ENCODE measurements at regions not wholly inside any gene's neighbourhood (a gene's known extent, or its start where the extent isn't known, plus 50 kb on each side); places are given as distances from the start of the nearest gene placed in this dataset.

GRCh38 chrX:129040124-129040523, 483.2 kb downstream of the SMARCA1 start:
- no peak overlapping the region for H2AK5ac ChIP-seq (ENCODE audit: low read depth, low read length)
- H3K27ac ChIP-seq (replicated peaks; ENCODE audit: low read length) = no peak overlapping the region
- peaks cover 0 to 2% of the 10 kb centered on the region in 2 donors for H3K4me1 ChIP-seq (ENCODE audit: control insufficient read depth in 2 of 2, insufficient read depth in 1 of 2, low read depth in 1 of 2, low read length in 2 of 2)
- no peak overlapping the region for H3K4ac ChIP-seq (ENCODE audit: low read length)
- H2BK12ac ChIP-seq (ENCODE audit: low read length) = no peak overlapping the region
- H3K9me3 ChIP-seq (replicated peaks in 1 of 2; ENCODE audit: control insufficient read depth in 2 of 2, insufficient read depth in 1 of 2, low read depth in 1 of 2, low read length in 2 of 2) = peaks cover 0 to 3% of the 10 kb centered on the region in 2 donors
- no peak for DNase-seq (ENCODE audit: low spot score)
- H4K91ac ChIP-seq (ENCODE audit: low read depth, low read length, poor library complexity) = no peak overlapping the region
- no peak overlapping the region for H4K8ac ChIP-seq (ENCODE audit: low read depth, low read length)
- no peak overlapping the region for H3K14ac ChIP-seq (ENCODE audit: low read length)
- H3K9ac ChIP-seq (ENCODE audit: low read depth, low read length, poor library complexity) = no peak overlapping the region
- no peak overlapping the region for H2BK120ac ChIP-seq (ENCODE audit: low read depth, low read length)
- no peaks in the 10 kb centered on the region for H3K36me3 ChIP-seq (replicated peaks in 1 of 2; ENCODE audit: control insufficient read depth in 2 of 2, insufficient read depth in 2 of 2, low read length in 2 of 2)
- WGBS, 2 donors (ENCODE audit: extremely low coverage in 2 of 2, insufficient read length in 2 of 2, insufficient replicate concordance in 1 of 2) = no CpG with 5 or more reads among the region's 5 CpGs
- H3K4me3 ChIP-seq (ENCODE audit: low read length in 2 of 2) = no peak overlapping the region
- no peak overlapping the region for H2AFZ ChIP-seq (ENCODE audit: low read length)
- no peak overlapping the region for H3K23ac ChIP-seq (ENCODE audit: low read depth, low read length, poor library complexity)
- H3K4me2 ChIP-seq (ENCODE audit: insufficient read depth, low read length, poor library complexity, severe bottlenecking) = no peak overlapping the region
- no peaks in the 10 kb centered on the region for H3K79me1 ChIP-seq (ENCODE audit: low read depth, low read length)
- H2BK15ac ChIP-seq (ENCODE audit: low read length) = no peak overlapping the region
- H3K27me3 ChIP-seq (ENCODE audit: control insufficient read depth in 3 of 3, insufficient read depth in 3 of 3, low read depth in 1 of 3, low read length in 3 of 3) = no peaks in the 10 kb centered on the region
- H3K18ac ChIP-seq (ENCODE audit: low read length) = no peak overlapping the region
- no peak overlapping the region for H2BK5ac ChIP-seq (ENCODE audit: low read length)

DNA sequence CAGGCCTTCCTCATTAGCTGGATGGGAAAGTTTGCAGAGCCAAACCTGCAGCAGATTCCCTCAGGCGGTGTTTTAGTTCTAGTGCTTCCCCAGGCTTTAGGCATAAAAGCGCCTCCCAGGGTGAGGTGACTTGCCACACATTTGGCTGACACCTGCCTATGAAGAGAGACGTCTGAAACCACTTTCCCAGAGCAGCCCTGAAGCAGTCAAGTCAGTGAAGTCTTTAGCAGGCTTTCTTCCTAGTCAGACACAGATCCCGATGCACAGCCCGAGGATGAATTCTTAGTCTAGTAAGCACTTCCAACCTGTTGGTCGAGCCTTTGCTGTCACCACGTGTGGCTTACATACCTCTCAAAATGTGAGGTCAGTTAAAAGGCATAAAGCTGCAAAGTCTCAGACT, 484.1 kb downstream of the SMARCA1 start:
- Histone ChIP-seq H2AK5ac (ENCODE audit: low read depth, low read length) (no peak overlapping the region), H3K14ac (ENCODE audit: low read length) (no peak overlapping the region), H2BK5ac (ENCODE audit: low read length) (no peak overlapping the region), H3K4me3 (ENCODE audit: low read length in 2 of 2) (no peak overlapping the region), H4K8ac (ENCODE audit: low read depth, low read length) (no peak overlapping the region), H3K36me3 (replicated peaks in 1 of 2; ENCODE audit: control insufficient read depth in 2 of 2, insufficient read depth in 2 of 2, low read length in 2 of 2) (no peaks in the 10 kb centered on the region), H2BK120ac (ENCODE audit: low read depth, low read length) (no peak overlapping the region), H3K27ac (replicated peaks; ENCODE audit: low read length) (no peak overlapping the region), H2BK15ac (ENCODE audit: low read length) (no peak overlapping the region), H3K79me1 (ENCODE audit: low read depth, low read length) (no peaks in the 10 kb centered on the region), H3K4me1 (ENCODE audit: control insufficient read depth in 2 of 2, insufficient read depth in 1 of 2, low read depth in 1 of 2, low read length in 2 of 2) (peaks cover 0 to 2% of the 10 kb centered on the region in 2 donors), H3K9me3 (replicated peaks in 1 of 2; ENCODE audit: control insufficient read depth in 2 of 2, insufficient read depth in 1 of 2, low read depth in 1 of 2, low read length in 2 of 2) (peaks cover 0 to 3% of the 10 kb centered on the region in 2 donors), H3K4ac (ENCODE audit: low read length) (no peak overlapping the region), H2BK12ac (ENCODE audit: low read length) (no peak overlapping the region), H3K23ac (ENCODE audit: low read depth, low read length, poor library complexity) (no peak overlapping the region), H2AFZ (ENCODE audit: low read length) (no peak overlapping the region), H3K9ac (ENCODE audit: low read depth, low read length, poor library complexity) (no peak overlapping the region), H4K91ac (ENCODE audit: low read depth, low read length, poor library complexity) (no peak overlapping the region), H3K4me2 (ENCODE audit: insufficient read depth, low read length, poor library complexity, severe bottlenecking) (no peak overlapping the region), H3K27me3 (ENCODE audit: control insufficient read depth in 3 of 3, insufficient read depth in 3 of 3, low read depth in 1 of 3, low read length in 3 of 3) (no peaks in the 10 kb centered on the region), H3K18ac (ENCODE audit: low read length) (no peak overlapping the region)
- DNase-seq (ENCODE audit: low spot score) = no peak
- no CpG with 5 or more reads among the region's 7 CpGs for WGBS, 2 donors (ENCODE audit: extremely low coverage in 2 of 2, insufficient read length in 2 of 2, insufficient replicate concordance in 1 of 2)

- no peaks in the 10 kb centered on the region for H3K9me3 ChIP-seq (replicated peaks in 1 of 2; ENCODE audit: control insufficient read depth in 2 of 2, insufficient read depth in 1 of 2, low read depth in 1 of 2, low read length in 2 of 2)
- no peak for DNase-seq (ENCODE audit: low spot score)
- no peak overlapping the region for H4K91ac ChIP-seq (ENCODE audit: low read depth, low read length, poor library complexity)
- H3K14ac ChIP-seq (ENCODE audit: low read length) = no peak overlapping the region
- H3K4me1 ChIP-seq (ENCODE audit: control insufficient read depth in 2 of 2, insufficient read depth in 1 of 2, low read depth in 1 of 2, low read length in 2 of 2) = peaks cover 0 to 2% of the 10 kb centered on the region in 2 donors
- no CpG with 5 or more reads among the region's 4 CpGs for WGBS, 2 donors (ENCODE audit: extremely low coverage in 2 of 2, insufficient read length in 2 of 2, insufficient replicate concordance in 1 of 2)
- no peaks in the 10 kb centered on the region for H3K36me3 ChIP-seq (replicated peaks in 1 of 2; ENCODE audit: control insufficient read depth in 2 of 2, insufficient read depth in 2 of 2, low read length in 2 of 2)
- H3K9ac ChIP-seq (ENCODE audit: low read depth, low read length, poor library complexity) = no peak overlapping the region
- H3K79me1 ChIP-seq (ENCODE audit: low read depth, low read length) = no peaks in the 10 kb centered on the region
- H3K4me2 ChIP-seq (ENCODE audit: insufficient read depth, low read length, poor library complexity, severe bottlenecking) = no peak overlapping the region
- no peak overlapping the region for H3K4ac ChIP-seq (ENCODE audit: low read length)
- H4K8ac ChIP-seq (ENCODE audit: low read depth, low read length) = no peak overlapping the region
- H2AFZ ChIP-seq (ENCODE audit: low read length) = no peak overlapping the region
- no peak overlapping the region for H2BK12ac ChIP-seq (ENCODE audit: low read length)
- H2BK120ac ChIP-seq (ENCODE audit: low read depth, low read length) = no peak overlapping the region
- H2BK5ac ChIP-seq (ENCODE audit: low read length) = no peak overlapping the region
- H3K27me3 ChIP-seq (ENCODE audit: control insufficient read depth in 3 of 3, insufficient read depth in 3 of 3, low read depth in 1 of 3, low read length in 3 of 3) = no peaks in the 10 kb centered on the region
- H2BK15ac ChIP-seq (ENCODE audit: low read length) = no peak overlapping the region
- H3K23ac ChIP-seq (ENCODE audit: low read depth, low read length, poor library complexity) = no peak overlapping the region
- H3K27ac ChIP-seq (replicated peaks; ENCODE audit: low read length) = no peak overlapping the region
- no peak overlapping the region for H2AK5ac ChIP-seq (ENCODE audit: low read depth, low read length)
- no peak overlapping the region for H3K4me3 ChIP-seq (ENCODE audit: low read length in 2 of 2)
- H3K18ac ChIP-seq (ENCODE audit: low read length) = no peak overlapping the region
Measured at GRCh38 chrX:129037389-129037788, 485.9 kb downstream of the SMARCA1 start.

- no peak overlapping the region for H2AFZ ChIP-seq (ENCODE audit: low read length)
- H3K4me2 ChIP-seq (ENCODE audit: insufficient read depth, low read length, poor library complexity, severe bottlenecking) = no peak overlapping the region
- no peak overlapping the region for H2AK5ac ChIP-seq (ENCODE audit: low read depth, low read length)
- no peak overlapping the region for H3K4ac ChIP-seq (ENCODE audit: low read length)
- no peak overlapping the region for H3K18ac ChIP-seq (ENCODE audit: low read length)
- H4K8ac ChIP-seq (ENCODE audit: low read depth, low read length) = no peak overlapping the region
- H3K27ac ChIP-seq (replicated peaks; ENCODE audit: low read length) = no peak overlapping the region
- H2BK5ac ChIP-seq (ENCODE audit: low read length) = no peak overlapping the region
- H3K23ac ChIP-seq (ENCODE audit: low read depth, low read length, poor library complexity) = no peak overlapping the region
- H4K91ac ChIP-seq (ENCODE audit: low read depth, low read length, poor library complexity) = no peak overlapping the region
- no peak overlapping the region for H3K14ac ChIP-seq (ENCODE audit: low read length)
- DNase-seq (ENCODE audit: low spot score) = no peak
- H3K36me3 ChIP-seq (replicated peaks in 1 of 2; ENCODE audit: control insufficient read depth in 2 of 2, insufficient read depth in 2 of 2, low read length in 2 of 2) = no peaks in the 10 kb centered on the region
- H2BK12ac ChIP-seq (ENCODE audit: low read length) = no peak overlapping the region
- no peak overlapping the region for H3K9ac ChIP-seq (ENCODE audit: low read depth, low read length, poor library complexity)
- no peak overlapping the region for H2BK15ac ChIP-seq (ENCODE audit: low read length)
- no peak overlapping the region for H2BK120ac ChIP-seq (ENCODE audit: low read depth, low read length)
- H3K9me3 ChIP-seq (replicated peaks in 1 of 2; ENCODE audit: control insufficient read depth in 2 of 2, insufficient read depth in 1 of 2, low read depth in 1 of 2, low read length in 2 of 2) = no peaks in the 10 kb centered on the region
- no peaks in the 10 kb centered on the region for H3K27me3 ChIP-seq (ENCODE audit: control insufficient read depth in 3 of 3, insufficient read depth in 3 of 3, low read depth in 1 of 3, low read length in 3 of 3)
- no peaks in the 10 kb centered on the region for H3K79me1 ChIP-seq (ENCODE audit: low read depth, low read length)
- peaks cover 0 to 2% of the 10 kb centered on the region in 2 donors for H3K4me1 ChIP-seq (ENCODE audit: control insufficient read depth in 2 of 2, insufficient read depth in 1 of 2, low read depth in 1 of 2, low read length in 2 of 2)
- H3K4me3 ChIP-seq (ENCODE audit: low read length in 2 of 2) = no peak overlapping the region
Measured at GRCh38 chrX:129035180-129035579, 488.1 kb downstream of the SMARCA1 start.
